ENCODE measurements at regions not wholly inside any gene's neighbourhood (a gene's known extent, or its start where the extent isn't known, plus 50 kb on each side); places are given as distances from the start of the nearest gene placed in this dataset.
"Not testable (repeated sequence)": the region's sequence is repeated elsewhere in the genome, so short reads cannot be mapped to it uniquely, and the experiment has no call there.

GRCh38 chr9:65449886-65450610, 165.0 kb upstream of the FOXD4L5 start:
- not testable (repeated sequence) for DNase-seq

GRCh38 chr9:65449423-65449822, 164.4 kb upstream of the FOXD4L5 start:
- DNase-seq: no peak

GRCh38 chr9:65447146-65447545, 162.1 kb upstream of the FOXD4L5 start:
- DNase-seq: not testable (repeated sequence)

GRCh38 chr9:65445991-65446390, 161.0 kb upstream of the FOXD4L5 start:
- not testable (repeated sequence) for DNase-seq

- DNase-seq: no peak
Observed at GRCh38 chr9:65444943-65445342, 159.9 kb upstream of the FOXD4L5 start.

- not testable (repeated sequence) for DNase-seq
Observed at GRCh38 chr9:65442116-65442515, 157.1 kb upstream of the FOXD4L5 start.

- DNase-seq: not testable (repeated sequence)
Observed at GRCh38 chr9:65441324-65441920, 156.4 kb upstream of the FOXD4L5 start.

GRCh38 chr9:65437724-65438123, 152.7 kb upstream of the FOXD4L5 start:
- DNase-seq: no peak

GRCh38 chr9:65435464-65435863, 150.5 kb upstream of the FOXD4L5 start:
- DNase-seq: no peak

GRCh38 chr9:65432722-65433323, 147.8 kb upstream of the FOXD4L5 start:
- DNase-seq: no peak

GRCh38 chr9:65432051-65432450, 147.0 kb upstream of the FOXD4L5 start:
- DNase-seq: no peak

- DNase-seq: no peak
Observed at GRCh38 chr9:65430221-65430620, 145.2 kb upstream of the FOXD4L5 start.

GRCh38 chr9:65427361-65427760, 142.4 kb upstream of the FOXD4L5 start:
- not testable (repeated sequence) for DNase-seq

- not testable (repeated sequence) for DNase-seq
Observed at GRCh38 chr9:65426813-65427212, 141.8 kb upstream of the FOXD4L5 start.

GRCh38 chr9:65426231-65426630, 141.2 kb upstream of the FOXD4L5 start:
- DNase-seq: no peak

- not testable (repeated sequence) for DNase-seq
Observed at GRCh38 chr9:65425183-65425582, 140.2 kb upstream of the FOXD4L5 start.

GRCh38 chr9:65424437-65424984, 139.5 kb upstream of the FOXD4L5 start:
- DNase-seq: not testable (repeated sequence)

- DNase-seq: not testable (repeated sequence)
Observed at GRCh38 chr9:65423691-65424436, 138.9 kb upstream of the FOXD4L5 start.

GRCh38 chr9:65422966-65423690, 138.1 kb upstream of the FOXD4L5 start:
- DNase-seq: not testable (repeated sequence)

GRCh38 chr9:65421486-65421885, 136.5 kb upstream of the FOXD4L5 start:
- DNase-seq: not testable (repeated sequence)

- no peak for DNase-seq
Observed at GRCh38 chr9:65420771-65421170, 135.8 kb upstream of the FOXD4L5 start.

- DNase-seq: not testable (repeated sequence)
Observed at GRCh38 chr9:65418966-65419365, 134.0 kb upstream of the FOXD4L5 start.

All from EL (cell line).